Body of pancreas (tissue), 4 donors: ENCODE measurements at regions not wholly inside any gene's neighbourhood (a gene's known extent, or its start where the extent isn't known, plus 50 kb on each side); places are given as distances from the start of the nearest gene placed in this dataset.

ENCODE experiments used
- ATAC-seq: fragments of 150-250 bp; one replicate; pipeline ENCODE4 v1.9.1; 2016
- DNase-seq, 4 donors: peaks; one replicate each; pipeline ENCODE4 v3.0.0-alpha.2; 2019
- H3K27ac ChIP-seq, 4 donors: fragments of 200-600 bp; sonication (generic); 1 replicate in 3 of 4; 2 replicates in 1 of 4; pipeline versions ENCODE4 v1.5.1 to v1.6.1; 2016 to 2019; ENCODE audit warnings: mild to moderate bottlenecking in 1 of 4, mixed read lengths in 1 of 4, moderate library complexity in 1 of 4
- H3K27me3 ChIP-seq, 2 donors: fragments of 200-600 bp; sonication (generic); one replicate each; pipeline ENCODE4 v1.6.0; 2016; ENCODE audit warnings: mild to moderate bottlenecking in 1 of 2
- H3K36me3 ChIP-seq, 2 donors: fragments of 200-600 bp; sonication (generic); replicated peaks in 1 of 2; 2 replicates each; pipeline ENCODE4 v1.5.1; 2016; ENCODE audit warnings: low read depth in 2 of 2; ENCODE audit not compliant: insufficient read depth in 1 of 2
- H3K4me1 ChIP-seq: fragments of 200-600 bp; sonication (generic); one replicate; pipeline ENCODE4 v1.6.0; 2016
- H3K4me3 ChIP-seq, 2 donors: fragments of 200-600 bp; sonication (generic); 1 replicate in 1 of 2; 2 replicates in 1 of 2; pipeline ENCODE4 v1.5.1; 2016 to 2019
- H3K9me3 ChIP-seq, 3 donors: fragments of 200-600 bp; sonication (generic); 1 replicate in 2 of 3; 2 replicates in 1 of 3; pipeline ENCODE4 v1.5.1; 2016
- CTCF ChIP-seq, 7 experiments: fragments of 450-650 bp in 4 of 7; fragments of 200-600 bp in 3 of 7; sonication (generic) in 3 of 7; IDR thresholded peaks; one replicate each; pipeline ENCODE4 v1.5.1; 2016 to 2019; ENCODE audit warnings: antibody characterized with exemption in 7 of 7
- POLR2A ChIP-seq, 3 donors: fragments of 450-650 bp; IDR thresholded peaks; one replicate each; pipeline ENCODE4 v1.6.1; 2016; ENCODE audit warnings: antibody characterized with exemption in 3 of 3, mild to moderate bottlenecking in 2 of 3
- WGBS, 2 donors: methylation state at CpG; one replicate each; pipeline ENCODE4 v1.1.5; 2017; 5-methylcytosine and 5-hydroxymethylcytosine counted together
- intact Hi-C: fragments of 100-400 bp; cut with DNase I; formaldehyde crosslinking; loops from one replicate; pipeline ENCODE4 v1.15.1; 2023

- Histone ChIP-seq H3K4me1 (no peaks in the 10 kb centered on the region), H3K27ac (no peak overlapping the region), H3K27me3 (no peaks in the 10 kb centered on the region), H3K9me3 (no peaks in the 10 kb centered on the region), H3K4me3 (no peak overlapping the region), H3K36me3 (no peaks in the 10 kb centered on the region)
- no peak for DNase-seq
- 75 to 92% methylated on average over 2 to 20 of the region's 20 CpGs for WGBS, 2 donors
- no peak for TF ChIP-seq POLR2A (IDR thresholded peaks at IDR 0.05)
- no peak for TF ChIP-seq CTCF (IDR thresholded peaks at IDR 0.05)
- intact Hi-C loops = no loop called here
- no peak for ATAC-seq
Observed at GRCh38 chr1:4128616-4129015, 228.5 kb upstream of the C1orf174 start.

DNA sequence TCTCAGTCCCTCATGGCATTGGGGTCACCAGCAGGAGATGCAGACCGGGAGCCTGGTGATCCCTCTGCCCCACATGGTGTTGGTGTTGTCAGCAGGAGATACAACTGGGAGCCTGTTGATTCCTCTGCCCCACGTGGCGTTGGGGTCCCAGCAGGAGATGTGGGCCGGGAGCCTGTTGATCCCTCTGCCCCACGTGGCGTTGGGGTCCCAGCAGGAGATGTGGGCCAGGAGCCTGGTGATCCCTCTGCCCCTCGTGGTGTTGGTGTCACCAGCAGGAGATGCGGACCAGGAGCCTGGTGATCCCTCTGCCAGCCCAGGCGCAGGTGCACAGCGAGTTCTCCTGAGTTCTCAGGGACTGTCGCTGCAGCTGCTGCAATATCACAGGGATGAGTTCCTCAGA is 229.6 kb upstream of the C1orf174 start:
- ATAC-seq (no peak), DNase-seq (no peak)
- H3K4me1 ChIP-seq = no peaks in the 10 kb centered on the region
- no peaks in the 10 kb centered on the region for H3K36me3 ChIP-seq
- H3K9me3 ChIP-seq = no peaks in the 10 kb centered on the region
- TF ChIP-seq CTCF (IDR thresholded peaks at IDR 0.05) (no peak), POLR2A (IDR thresholded peaks at IDR 0.05) (no peak)
- H3K27ac ChIP-seq = no peak overlapping the region
- H3K4me3 ChIP-seq = no peak overlapping the region
- H3K27me3 ChIP-seq = no peaks in the 10 kb centered on the region
- 55 to 92% methylated on average over 2 to 11 of the region's 11 CpGs for WGBS, 2 donors
- intact Hi-C loops = no loop called here

GRCh38 chr1:4130096-4130495 is 230.0 kb upstream of the C1orf174 start:
- Histone ChIP-seq H3K9me3 (no peaks in the 10 kb centered on the region), H3K4me3 (no peak overlapping the region), H3K27me3 (no peaks in the 10 kb centered on the region), H3K4me1 (no peaks in the 10 kb centered on the region), H3K27ac (no peak overlapping the region), H3K36me3 (no peaks in the 10 kb centered on the region)
- WGBS, 2 donors = 43 to 66% methylated on average over 6 of the region's 6 CpGs
- intact Hi-C loops = no loop called here
- TF ChIP-seq CTCF (IDR thresholded peaks at IDR 0.05) (no peak), POLR2A (IDR thresholded peaks at IDR 0.05) (peak in 1 of 3 donors; percentile 5)
- ATAC-seq = no peak
- DNase-seq = no peak

DNA sequence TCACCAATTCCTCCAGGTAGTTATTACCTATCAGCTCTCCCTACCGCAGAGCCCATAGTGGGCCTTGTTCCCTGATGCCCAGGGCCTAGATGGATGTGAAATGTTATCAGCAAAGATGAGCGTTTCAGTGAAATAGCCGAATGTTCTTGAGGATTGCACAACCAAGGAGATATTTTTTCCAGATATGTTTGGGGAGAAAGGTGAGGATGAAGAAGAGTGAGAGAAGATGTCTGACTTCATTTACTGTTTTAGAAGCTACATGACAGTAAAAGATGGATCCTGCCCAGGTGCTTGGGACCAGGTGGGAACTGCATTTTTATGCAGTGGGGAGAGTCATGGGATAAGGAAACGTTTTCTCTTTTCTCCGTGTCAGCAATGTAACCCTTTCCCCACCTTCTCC is 231.7 kb upstream of the C1orf174 start:
- intact Hi-C loops = no loop called here
- ATAC-seq (no peak), DNase-seq (no peak)
- WGBS, 2 donors = 51 to 54% methylated on average over 5 of the region's 5 CpGs
- H3K27me3 ChIP-seq = no peaks in the 10 kb centered on the region
- TF ChIP-seq CTCF (IDR thresholded peaks at IDR 0.05) = no peak
- no peak for TF ChIP-seq POLR2A (IDR thresholded peaks at IDR 0.05)
- H3K27ac ChIP-seq = no peak overlapping the region
- no peaks in the 10 kb centered on the region for H3K36me3 ChIP-seq
- no peaks in the 10 kb centered on the region for H3K4me1 ChIP-seq
- no peaks in the 10 kb centered on the region for H3K9me3 ChIP-seq
- no peak overlapping the region for H3K4me3 ChIP-seq

DNA sequence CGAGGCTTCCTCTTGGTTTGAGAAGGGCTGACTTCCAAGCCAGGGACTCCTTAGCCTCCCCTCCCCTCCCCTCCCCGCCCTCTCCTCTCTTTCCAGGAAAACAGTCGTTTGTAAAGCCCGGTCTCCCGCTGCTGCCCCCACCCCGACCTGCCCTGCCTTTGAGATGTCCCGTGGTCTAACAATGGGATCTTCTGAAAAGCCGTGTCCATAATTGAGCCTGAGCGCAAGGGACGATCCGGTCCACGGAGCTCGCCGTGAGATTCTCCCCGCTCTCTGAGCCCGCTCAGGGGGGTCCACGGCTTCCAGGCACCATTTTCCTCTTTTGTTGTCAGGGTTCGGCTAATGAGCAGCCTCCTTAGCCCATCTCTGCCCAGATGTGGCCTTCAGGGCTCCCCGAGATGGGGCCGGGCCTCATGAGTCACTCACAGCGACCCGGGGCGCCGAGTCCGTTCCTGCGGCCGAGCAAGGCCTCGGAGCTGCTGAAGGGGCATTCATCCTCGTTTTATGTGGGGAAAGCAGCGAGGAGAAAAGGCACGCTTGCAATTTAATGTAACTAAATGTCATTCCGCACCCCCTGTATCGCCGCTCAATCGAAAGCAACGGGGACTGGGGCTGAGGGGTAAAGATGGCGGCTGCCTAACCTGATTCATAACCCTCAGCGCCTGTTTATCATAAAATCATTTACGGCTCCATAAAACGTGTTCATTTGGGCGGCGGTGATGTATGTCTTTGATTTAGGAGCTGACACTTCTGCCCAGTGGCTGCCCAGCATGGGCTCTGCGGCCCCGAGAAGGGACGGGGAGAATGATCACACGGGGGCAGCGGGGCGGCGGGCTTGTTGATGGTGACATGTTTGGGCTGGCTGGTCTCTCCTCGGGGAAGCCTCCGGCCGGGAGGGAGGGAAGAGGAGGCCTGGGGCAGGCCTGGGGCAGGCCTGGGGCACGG is 232.6 kb upstream of the C1orf174 start:
- H3K27ac ChIP-seq = no peak overlapping the region
- TF ChIP-seq POLR2A (IDR thresholded peaks at IDR 0.05) = no peak
- no peak for TF ChIP-seq CTCF (IDR thresholded peaks at IDR 0.05)
- H3K36me3 ChIP-seq = no peaks in the 10 kb centered on the region
- H3K4me1 ChIP-seq = no peaks in the 10 kb centered on the region
- H3K9me3 ChIP-seq = no peaks in the 10 kb centered on the region
- H3K27me3 ChIP-seq = no peaks in the 10 kb centered on the region
- WGBS, 2 donors = 67 to 76% methylated on average over 43 to 51 of the region's 53 CpGs
- no peak overlapping the region for H3K4me3 ChIP-seq
- DNase-seq = no peak
- no peak for ATAC-seq
- intact Hi-C loops = no loop called here
